GM21447 (cell line): ENCODE measurements at regions not wholly inside any gene's neighbourhood (a gene's known extent, or its start where the extent isn't known, plus 50 kb on each side); places are given as distances from the start of the nearest gene placed in this dataset.
A peak's percentile ranks its signal among the peaks of the same experiment; 100 is the strongest.

Experiments
- ATAC-seq: cut with Tn5 transposase; IDR thresholded peaks from one replicate; pipeline ENCODE4 v1.9.1; 2021; ENCODE audit not compliant: unreplicated experiment

GRCh38 chr7:23971031-23971430 lies 261.0 kb downstream of the STK31 start:
- ATAC-seq: no peak

DNA sequence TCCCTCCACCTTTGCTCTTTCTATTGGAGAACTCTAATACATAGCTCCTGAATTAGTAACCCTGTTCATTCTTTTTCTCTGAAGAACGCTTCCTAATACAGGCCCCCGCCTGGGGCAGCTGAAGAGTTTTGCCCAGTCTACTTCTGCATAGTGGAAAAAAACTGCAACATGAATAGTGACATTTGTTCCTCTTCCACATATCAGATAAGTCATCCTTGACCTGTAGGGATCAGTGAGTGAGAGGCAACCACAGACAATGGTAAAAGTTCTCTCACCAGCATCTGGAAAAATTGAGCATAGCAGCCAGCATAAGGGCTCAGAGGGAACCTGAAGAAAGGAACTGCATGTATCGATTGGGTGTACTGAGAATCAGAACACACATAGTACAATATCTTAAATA lies 262.0 kb downstream of the STK31 start:
- ATAC-seq: no peak

DNA sequence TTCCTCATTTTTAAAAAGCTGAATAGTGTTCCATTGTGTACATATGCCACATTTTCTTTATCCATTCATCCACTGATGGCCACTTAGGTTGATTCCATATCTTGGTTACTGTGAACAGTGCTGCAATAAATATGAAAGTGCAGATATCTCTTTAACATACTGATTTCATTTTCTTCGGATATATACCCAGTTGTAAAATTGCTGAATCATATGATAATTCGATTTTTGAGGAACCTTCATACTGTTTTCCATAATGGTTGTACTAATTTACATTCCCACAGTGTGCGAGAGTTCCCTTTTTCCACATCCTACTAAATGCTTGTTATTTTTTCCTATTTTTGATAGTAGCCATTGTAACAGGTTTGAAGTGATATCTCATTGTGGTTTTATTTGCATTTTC lies 263.2 kb downstream of the STK31 start:
- ATAC-seq: no peak

- ATAC-seq: no peak
These were observed 270.1 kb downstream of the STK31 start for GRCh38 chr7:23980081-23980480.

GRCh38 chr7:23981314-23981713 lies 271.3 kb downstream of the STK31 start:
- no peak for ATAC-seq

DNA sequence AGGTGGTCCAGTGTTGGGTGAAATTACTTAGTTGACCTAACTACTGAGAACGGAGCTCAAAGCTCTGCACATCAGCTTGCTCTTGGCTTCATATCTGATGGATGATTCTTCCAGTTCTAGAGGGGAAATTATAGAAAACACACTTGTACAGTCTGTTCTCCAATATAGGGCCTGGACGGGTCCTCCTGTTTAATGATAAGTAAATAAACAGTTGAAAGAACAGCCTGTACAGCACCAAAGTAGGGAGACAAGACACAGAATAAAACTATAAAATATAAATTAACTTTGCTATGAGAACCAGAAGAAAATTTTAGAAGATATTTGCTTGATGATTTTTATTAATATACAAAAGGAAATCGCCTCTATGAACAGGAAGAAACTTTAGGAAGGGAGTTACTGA lies 271.7 kb downstream of the STK31 start:
- no peak for ATAC-seq

GRCh38 chr7:24005517-24005916 lies 278.5 kb upstream of the NPY start:
- no peak for ATAC-seq

- ATAC-seq: no peak
These were observed 273.5 kb upstream of the NPY start for GRCh38 chr7:24010495-24010894.

DNA sequence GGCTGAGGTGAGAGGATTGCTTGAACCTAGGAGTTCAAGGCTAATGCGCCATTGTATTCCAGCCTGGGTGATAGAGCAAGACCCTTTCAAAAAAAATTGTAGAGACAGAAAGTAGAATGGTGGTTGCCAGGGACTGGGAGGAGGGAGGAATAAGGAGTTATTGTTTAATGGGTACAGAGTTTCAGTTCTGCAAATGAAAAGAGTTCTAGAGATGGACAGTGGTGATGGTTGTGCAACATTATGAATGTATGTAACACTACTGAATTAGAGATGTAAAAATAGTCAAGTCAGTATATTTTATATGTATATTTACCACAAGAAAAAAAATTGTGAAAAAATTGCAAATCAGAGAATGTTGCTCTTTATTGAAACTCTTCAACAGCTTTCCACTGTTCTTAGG lies 266.5 kb upstream of the NPY start:
- peak; percentile 86 for ATAC-seq

DNA sequence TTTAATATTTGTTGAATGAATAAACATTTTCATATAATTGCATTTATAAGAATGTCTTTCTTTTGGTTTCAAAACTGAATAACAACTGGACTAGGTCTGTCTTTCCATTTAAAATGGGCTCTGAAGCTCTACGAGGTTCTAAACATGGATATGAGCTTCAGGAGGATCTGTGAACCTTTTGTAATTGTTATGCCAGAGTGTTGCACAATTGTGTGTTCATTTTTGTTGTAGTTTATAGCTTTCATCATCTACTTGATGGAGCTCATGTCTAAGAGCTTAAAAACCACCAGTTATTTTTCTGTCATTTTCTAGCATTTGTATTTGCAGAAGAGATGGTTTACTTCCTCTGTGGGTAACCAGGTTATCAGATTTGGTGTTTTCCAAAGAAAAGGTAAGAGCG lies 265.7 kb upstream of the NPY start:
- ATAC-seq: no peak

DNA sequence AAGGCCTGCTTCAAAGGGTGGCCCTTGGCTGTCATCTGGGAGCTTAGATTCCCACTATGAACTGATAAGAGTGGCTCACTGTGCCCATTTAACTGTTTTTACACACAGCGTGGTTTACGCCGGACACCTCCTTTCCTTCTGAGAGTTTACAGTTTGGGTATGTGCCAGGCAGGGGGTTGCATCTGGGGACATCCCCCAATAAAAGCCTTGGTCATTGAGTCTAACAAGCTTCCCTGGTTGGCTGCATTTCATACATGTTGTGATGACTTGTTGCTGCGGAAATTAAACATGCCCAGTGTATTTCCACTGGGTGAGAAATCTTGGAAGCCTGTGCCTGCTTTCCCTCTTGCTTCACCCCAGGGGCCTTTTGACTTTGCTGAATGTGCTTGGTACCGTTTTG lies 264.1 kb upstream of the NPY start:
- no peak for ATAC-seq

DNA sequence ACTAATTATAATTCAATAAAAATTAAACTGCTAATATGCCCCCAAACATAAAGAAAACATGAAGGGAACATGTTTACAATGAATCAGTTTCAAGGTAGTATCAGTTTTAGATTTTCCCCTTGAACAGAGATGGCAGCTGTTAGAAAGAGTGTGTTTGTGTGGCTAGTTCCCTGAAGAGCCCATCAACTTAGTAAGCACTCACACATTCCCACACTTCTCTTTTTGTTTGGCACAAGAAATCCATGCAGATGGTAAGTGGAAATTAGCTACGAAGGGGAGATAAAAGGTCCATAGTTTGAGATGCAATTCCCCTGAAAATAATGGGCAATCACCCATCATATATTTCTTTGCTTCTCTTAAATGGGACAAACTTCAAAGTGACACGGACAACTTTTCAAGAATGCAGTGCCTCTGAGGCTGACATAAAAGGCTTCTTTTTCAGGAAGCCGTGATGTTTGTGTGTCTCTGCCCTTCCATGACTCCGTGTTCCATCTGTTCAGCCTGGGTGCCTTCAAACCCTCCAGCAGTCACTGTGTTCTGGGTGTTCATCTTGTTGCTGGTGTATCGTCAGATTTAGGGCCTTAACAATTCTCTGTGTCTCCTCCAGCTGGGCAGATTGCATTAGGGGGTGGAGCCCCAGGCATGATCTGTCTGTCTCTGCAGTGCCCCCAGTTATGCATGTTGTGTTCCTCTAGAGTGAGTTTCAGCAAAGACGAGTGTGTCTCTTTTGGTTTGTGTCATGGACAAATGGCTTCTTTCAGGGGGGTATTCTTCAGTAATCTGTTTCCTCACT lies 259.5 kb upstream of the NPY start:
- peak; percentile 54 for ATAC-seq

DNA sequence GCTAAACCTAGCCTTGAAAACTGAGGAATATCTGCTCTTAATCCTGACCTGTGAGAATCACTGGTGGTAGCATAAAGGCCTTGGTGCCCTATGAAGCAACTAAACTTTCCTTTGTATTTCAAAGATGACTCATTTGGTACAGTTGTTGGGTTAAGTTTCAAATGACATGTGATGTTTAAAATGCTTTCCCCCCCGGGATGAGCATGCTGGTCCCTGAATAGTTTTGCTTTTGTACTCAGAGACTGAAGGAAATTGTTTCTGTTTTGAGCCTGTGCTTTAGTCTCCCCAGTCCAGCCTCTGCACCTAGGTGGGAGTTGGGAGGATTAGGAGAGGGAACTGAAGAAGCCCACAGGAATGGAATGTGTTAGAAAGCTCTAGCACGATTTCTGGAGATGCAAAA lies 258.9 kb upstream of the NPY start:
- ATAC-seq: peak; percentile 53

DNA sequence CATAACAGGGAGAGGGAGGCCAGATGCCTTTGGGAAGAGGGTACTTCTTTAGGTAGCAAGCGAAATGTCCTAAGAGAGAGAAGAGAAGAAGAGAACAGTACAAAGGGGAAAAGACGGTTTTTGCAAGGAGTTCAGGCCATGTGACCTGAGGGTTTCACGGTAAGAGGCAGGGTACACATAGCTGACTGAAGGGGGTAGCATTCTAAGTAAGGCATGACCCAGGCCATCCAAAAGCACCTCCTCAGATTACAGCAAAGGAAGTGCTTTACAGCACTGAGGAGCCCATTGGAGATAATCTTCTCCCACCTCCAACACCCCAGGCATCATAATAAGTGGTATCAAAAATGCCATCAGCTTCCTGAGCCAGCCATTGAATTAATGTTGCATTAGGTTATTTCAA lies 258.2 kb upstream of the NPY start:
- ATAC-seq: no peak

- no peak for ATAC-seq
These were observed 257.6 kb upstream of the NPY start for GRCh38 chr7:24026351-24026750.

DNA sequence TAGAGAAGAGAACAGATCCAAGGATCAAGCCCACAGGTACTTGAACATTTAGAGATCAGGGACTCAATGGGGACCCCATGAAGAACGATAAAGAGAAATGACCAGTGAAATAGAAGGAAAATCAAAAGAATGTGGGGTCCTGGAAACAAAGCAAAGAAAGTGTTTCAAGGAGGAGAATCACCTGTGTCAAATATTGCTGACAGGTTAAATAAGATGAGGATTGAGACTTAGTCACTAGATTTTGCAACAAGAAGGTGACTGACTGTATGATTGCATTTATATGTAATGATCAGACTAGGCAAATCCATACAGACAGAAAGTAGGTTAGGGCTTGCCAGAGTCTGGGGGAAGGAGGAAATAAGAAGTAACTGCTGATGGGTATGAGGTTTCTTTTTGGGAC lies 254.9 kb upstream of the NPY start:
- ATAC-seq: no peak

DNA sequence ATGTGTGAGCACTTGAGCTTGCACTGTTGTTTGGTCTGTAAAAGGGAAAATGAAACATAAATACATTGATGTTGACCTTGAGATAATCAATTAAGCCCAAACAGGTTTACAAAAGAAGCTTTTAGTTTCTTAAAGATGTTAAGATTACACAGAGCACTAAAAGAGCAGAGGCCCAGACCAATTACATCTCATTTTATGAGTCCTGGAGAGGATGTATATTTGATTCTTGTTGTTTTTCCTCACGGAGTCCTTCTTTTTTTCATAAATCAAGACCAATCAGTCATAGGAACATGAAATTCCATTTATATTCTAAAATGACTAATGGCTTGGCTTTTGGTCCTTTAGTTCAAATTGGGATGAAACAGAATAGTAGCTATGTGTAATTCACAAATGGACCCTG lies 249.7 kb upstream of the NPY start:
- no peak for ATAC-seq

DNA sequence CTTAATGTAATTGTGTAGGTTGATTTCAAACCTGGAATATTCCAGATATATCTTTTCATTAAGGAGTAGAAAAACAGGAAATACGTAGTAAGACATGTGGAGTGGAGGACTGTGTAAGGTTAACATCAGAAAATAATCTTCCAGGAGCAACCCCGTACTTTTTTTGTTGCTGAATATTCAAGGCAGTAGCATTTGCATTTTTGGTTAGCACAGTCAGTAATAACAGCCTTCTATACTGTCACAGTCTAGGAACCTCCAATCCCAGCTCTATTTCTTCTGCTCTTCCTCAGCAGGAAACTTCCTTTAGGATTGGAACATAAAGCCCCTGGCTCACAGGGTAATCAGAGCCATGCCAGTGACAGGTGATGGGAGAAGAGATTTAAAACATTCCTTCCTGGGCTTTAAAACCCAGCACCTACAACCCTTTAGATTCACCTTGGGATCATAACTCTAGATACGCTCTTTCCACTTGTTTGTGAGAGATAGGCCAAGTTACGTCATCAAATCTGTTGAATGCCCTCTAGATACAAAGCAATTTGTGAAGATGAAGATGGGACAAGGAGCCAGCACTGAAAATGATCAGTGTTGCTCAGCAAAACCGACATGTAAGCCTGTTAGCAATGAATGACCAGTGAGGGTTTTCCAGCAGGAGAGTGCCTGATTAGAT lies 248.5 kb upstream of the NPY start:
- ATAC-seq: no peak

GRCh38 chr7:24036033-24036412 lies 248.0 kb upstream of the NPY start:
- no peak for ATAC-seq

GRCh38 chr7:24038993-24039392 lies 245.0 kb upstream of the NPY start:
- no peak for ATAC-seq

- ATAC-seq: no peak
These were observed 243.9 kb upstream of the NPY start for GRCh38 chr7:24039991-24040624.

DNA sequence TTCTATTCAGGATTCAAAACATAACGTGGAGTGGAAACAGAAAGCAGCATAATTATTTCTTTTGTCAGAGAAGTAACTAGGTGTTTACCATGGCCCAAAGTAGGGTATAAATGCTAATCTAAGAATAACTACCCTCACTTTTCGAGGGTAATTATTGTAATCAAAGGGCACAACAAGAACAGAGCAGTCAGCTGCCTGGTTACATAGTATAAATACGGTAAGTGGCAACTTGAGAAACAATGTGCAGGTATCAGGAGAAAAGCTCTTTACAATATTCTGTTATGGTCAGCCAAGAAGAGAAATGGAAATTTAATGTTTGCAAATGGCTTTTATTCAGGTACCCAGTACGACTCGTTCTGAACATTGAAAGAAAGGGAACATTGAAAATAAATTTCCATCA lies 242.0 kb upstream of the NPY start:
- ATAC-seq: no peak
